ENCODE measurements at regions not wholly inside any gene's neighbourhood (a gene's known extent, or its start where the extent isn't known, plus 50 kb on each side); places are given as distances from the start of the nearest gene placed in this dataset.

- DNase-seq (no peak), ATAC-seq (ENCODE audit: low read depth in 2 of 2) (no peak)
- Mint-ChIP-seq H3K27me3 (peaks cover 0 to 25% (median 16%) of the 10 kb centered on the region in 3 donors), H3K9me3 (peaks cover 0 to 8% (median 0%) of the 10 kb centered on the region in 7 donors), H3K36me3 (no peaks in the 10 kb centered on the region), H3K4me1 (no peaks in the 10 kb centered on the region), H3K4me3 (no peak overlapping the region), H3K27ac (no peak overlapping the region)
Observed at GRCh38 chr2:128452536-128453530, 134.2 kb upstream of the HS6ST1 start.

- peaks cover 0 to 25% (median 16%) of the 10 kb centered on the region in 3 donors for H3K27me3 Mint-ChIP-seq
- ATAC-seq (ENCODE audit: low read depth in 2 of 2), result no peak
- H3K9me3 Mint-ChIP-seq, result peaks cover 0 to 11% (median 2%) of the 10 kb centered on the region in 7 donors
- no peaks in the 10 kb centered on the region for H3K4me1 Mint-ChIP-seq
- no peak overlapping the region for H3K27ac Mint-ChIP-seq
- H3K4me3 Mint-ChIP-seq, result no peak overlapping the region
- peaks cover 0 to under 1% of the 10 kb centered on the region in 2 donors for H3K36me3 Mint-ChIP-seq
- no peak for DNase-seq
Observed at GRCh38 chr2:128454980-128455720, 136.5 kb upstream of the HS6ST1 start.

GRCh38 chr2:128455721-128456050, 137.0 kb upstream of the HS6ST1 start:
- H3K36me3 Mint-ChIP-seq, result peaks cover 0 to 4% of the 10 kb centered on the region in 2 donors
- ATAC-seq (ENCODE audit: low read depth in 2 of 2) (no peak), DNase-seq (no peak)
- H3K4me1 Mint-ChIP-seq, result no peaks in the 10 kb centered on the region
- H3K4me3 Mint-ChIP-seq, result no peak overlapping the region
- no peak overlapping the region for H3K27ac Mint-ChIP-seq
- H3K27me3 Mint-ChIP-seq, result peaks cover 0 to 25% (median 16%) of the 10 kb centered on the region in 3 donors
- peaks cover 2 to 16% (median 4%) of the 10 kb centered on the region in 7 donors for H3K9me3 Mint-ChIP-seq

GRCh38 chr2:128456281-128456680, 137.6 kb upstream of the HS6ST1 start:
- Mint-ChIP-seq H3K4me1 (no peaks in the 10 kb centered on the region), H3K4me3 (no peak overlapping the region), H3K9me3 (peaks cover 3 to 22% (median 8%) of the 10 kb centered on the region in 7 donors), H3K36me3 (peaks cover 0 to 4% of the 10 kb centered on the region in 2 donors), H3K27ac (no peak overlapping the region), H3K27me3 (peaks cover 0 to 25% (median 16%) of the 10 kb centered on the region in 3 donors)
- no peak for ATAC-seq (ENCODE audit: low read depth in 2 of 2)
- DNase-seq, result no peak

GRCh38 chr2:128457006-128457604, 138.4 kb upstream of the HS6ST1 start:
- Mint-ChIP-seq H3K27ac (peak overlapping the region in 1 of 6 donors; percentile 82), H3K4me1 (no peaks in the 10 kb centered on the region), H3K4me3 (no peak overlapping the region), H3K36me3 (peaks cover 0 to 9% of the 10 kb centered on the region in 2 donors), H3K9me3 (peaks cover 4 to 30% (median 6%) of the 10 kb centered on the region in 7 donors), H3K27me3 (peaks cover 0 to 19% (median 10%) of the 10 kb centered on the region in 3 donors)
- DNase-seq (no peak), ATAC-seq (ENCODE audit: low read depth in 2 of 2) (no peak)

- Mint-ChIP-seq H3K36me3 (peaks cover 0 to 9% of the 10 kb centered on the region in 2 donors), H3K9me3 (peaks cover 0 to 30% (median 6%) of the 10 kb centered on the region in 7 donors), H3K4me3 (no peak overlapping the region), H3K27ac (no peak overlapping the region), H3K4me1 (no peaks in the 10 kb centered on the region), H3K27me3 (peaks cover 0 to 13% (median 4%) of the 10 kb centered on the region in 3 donors)
- DNase-seq (no peak), ATAC-seq (ENCODE audit: low read depth in 2 of 2) (no peak)
Observed at GRCh38 chr2:128457716-128458115, 139.0 kb upstream of the HS6ST1 start.

GRCh38 chr2:128458505-128458904, 139.8 kb upstream of the HS6ST1 start:
- Mint-ChIP-seq H3K9me3 (peaks cover 0 to 30% (median 6%) of the 10 kb centered on the region in 7 donors), H3K27me3 (peaks cover 0 to 8% (median 0%) of the 10 kb centered on the region in 3 donors), H3K4me1 (no peaks in the 10 kb centered on the region), H3K36me3 (peaks cover 0 to 9% of the 10 kb centered on the region in 2 donors), H3K27ac (no peak overlapping the region), H3K4me3 (no peak overlapping the region)
- DNase-seq (no peak), ATAC-seq (ENCODE audit: low read depth in 2 of 2) (no peak)

- Mint-ChIP-seq H3K4me1 (peaks cover 0 to 5% (median 0%) of the 10 kb centered on the region in 3 donors), H3K36me3 (peaks cover 16 to 17% of the 10 kb centered on the region in 2 donors), H3K27me3 (no peaks in the 10 kb centered on the region), H3K27ac (no peak overlapping the region), H3K4me3 (no peak overlapping the region), H3K9me3 (peaks cover 8 to 45% (median 27%) of the 10 kb centered on the region in 7 donors)
- DNase-seq (no peak), ATAC-seq (ENCODE audit: low read depth in 2 of 2) (no peak)
Observed at GRCh38 chr2:128464456-128464855, 145.8 kb upstream of the HS6ST1 start.

GRCh38 chr2:128465246-128466170, 146.8 kb upstream of the HS6ST1 start:
- ATAC-seq (ENCODE audit: low read depth in 2 of 2), result no peak

GRCh38 chr2:128466376-128466775, 147.7 kb upstream of the HS6ST1 start:
- H3K36me3 Mint-ChIP-seq, result peaks cover 13 to 16% of the 10 kb centered on the region in 2 donors
- ATAC-seq (ENCODE audit: low read depth in 2 of 2) (no peak), DNase-seq (no peak)
- H3K9me3 Mint-ChIP-seq, result peaks cover 8 to 40% (median 31%) of the 10 kb centered on the region in 7 donors
- H3K27me3 Mint-ChIP-seq, result peaks cover 0 to 5% (median 0%) of the 10 kb centered on the region in 3 donors
- no peak overlapping the region for H3K27ac Mint-ChIP-seq
- peaks cover 0 to 5% (median 0%) of the 10 kb centered on the region in 3 donors for H3K4me1 Mint-ChIP-seq
- H3K4me3 Mint-ChIP-seq, result no peak overlapping the region

More at GRCh38 chr2:128465246-128466170, 146.8 kb upstream of the HS6ST1 start:
- Mint-ChIP-seq H3K4me1 (peaks cover 0 to 5% (median 0%) of the 10 kb centered on the region in 3 donors), H3K36me3 (peaks cover 13 to 16% of the 10 kb centered on the region in 2 donors), H3K4me3 (peak overlapping the region in 1 of 8 donors; percentile 35), H3K27ac (peak overlapping the region in 1 of 6 donors; percentile 69), H3K27me3 (peaks cover 0 to 1% (median 0%) of the 10 kb centered on the region in 3 donors), H3K9me3 (peaks cover 8 to 45% (median 36%) of the 10 kb centered on the region in 7 donors)
- DNase-seq, result no peak

- peaks cover 8 to 36% (median 31%) of the 10 kb centered on the region in 7 donors for H3K9me3 Mint-ChIP-seq
- peaks cover 0 to 5% (median 0%) of the 10 kb centered on the region in 3 donors for H3K4me1 Mint-ChIP-seq
- DNase-seq (no peak), ATAC-seq (ENCODE audit: low read depth in 2 of 2) (no peak)
- H3K27ac Mint-ChIP-seq, result no peak overlapping the region
- H3K4me3 Mint-ChIP-seq, result no peak overlapping the region
- H3K27me3 Mint-ChIP-seq, result peaks cover 0 to 5% (median 0%) of the 10 kb centered on the region in 3 donors
- H3K36me3 Mint-ChIP-seq, result peaks cover 9 to 16% of the 10 kb centered on the region in 2 donors
Observed at GRCh38 chr2:128466776-128467175, 148.1 kb upstream of the HS6ST1 start.

- Mint-ChIP-seq H3K4me3 (no peak overlapping the region), H3K27ac (no peak overlapping the region), H3K27me3 (peaks cover 0 to 5% (median 0%) of the 10 kb centered on the region in 3 donors), H3K9me3 (peaks cover 8 to 37% (median 33%) of the 10 kb centered on the region in 7 donors), H3K4me1 (peaks cover 0 to 5% (median under 1%) of the 10 kb centered on the region in 3 donors), H3K36me3 (peaks cover 8 to 16% of the 10 kb centered on the region in 2 donors)
- ATAC-seq (ENCODE audit: low read depth in 2 of 2) (no peak), DNase-seq (no peak)
Observed at GRCh38 chr2:128467321-128467969, 148.8 kb upstream of the HS6ST1 start.
